HepG2 (cell line): ENCODE measurements at regions not wholly inside any gene's neighbourhood (a gene's known extent, or its start where the extent isn't known, plus 50 kb on each side); places are given as distances from the start of the nearest gene placed in this dataset.

ENCODE experiments used
- ATAC-seq: fragments of 200-7000 bp; cut with Tn5 transposase; 3 replicates; pipeline ENCODE4 v1.9.1; 2020; ENCODE audit warnings: mild to moderate bottlenecking, moderate library complexity
- BruUV-seq: library from RNA; stranded (reverse); fragments of 400-500 nt; replicated peaks from 2 replicates; lab custom pipeline; 2021; lab: Mats Ljungman, UMichigan
- CTCF ChIA-PET: fragments of 300-600 bp; formaldehyde crosslinking; extraction: SDS; loops from one replicate; lab custom pipeline; 2021; ENCODE audit warnings: low total read pairs, inconsistent platforms, low intra/inter-chr PET ratio; lab: Yijun Ruan, JAX
- POLR2A ChIA-PET: fragments of 350-600 bp; sonication (Branson Sonifier 250); formaldehyde crosslinking; loops from one replicate; lab custom pipeline; 2020; ENCODE audit warnings: antibody characterized with exemption, inconsistent platforms; lab: Yijun Ruan, JAX
- DNase-seq: peaks from one replicate; pipeline ENCODE4 v3.0.0-alpha.2; 2015; ENCODE audit warnings: low spot score
- FAIRE-seq: peaks from 3 replicates; lab custom pipeline; 2011; peaks lifted over from hg19 to GRCh38; lab: Jason Lieb, UNC
- H2AFZ ChIP-seq: one replicate; pipeline ENCODE4 v1.6.1; 2011; ENCODE audit warnings: low read length, inconsistent platforms
- H3K27ac ChIP-seq: fragments of 300-600 bp; 3 replicates; pipeline ENCODE4 v1.8.0; 2011; ENCODE audit warnings: mixed run types, mild to moderate bottlenecking, mixed read lengths, low read length, inconsistent platforms; ENCODE audit not compliant: insufficient read depth; ENCODE audit errors: extremely low read length
- H3K27me3 ChIP-seq, 2 experiments: fragments of 200-600 bp in 1 of 2; 2 replicates in 1 of 2; 3 replicates in 1 of 2; pipeline versions ENCODE4 v1.6.0 to v1.8.0; 2011; ENCODE audit warnings: low read length in 2 of 2, mild to moderate bottlenecking in 2 of 2, moderate library complexity in 2 of 2, inconsistent platforms in 1 of 2; ENCODE audit not compliant: insufficient read depth in 2 of 2, control insufficient read depth in 1 of 2
- H3K36me3 ChIP-seq, 2 experiments: fragments of 200-600 bp in 1 of 2; replicated peaks in 1 of 2; 2 replicates in 1 of 2; 3 replicates in 1 of 2; pipeline versions ENCODE4 v1.5.1 to v1.8.0; 2011; ENCODE audit warnings: low read length in 2 of 2, inconsistent platforms in 1 of 2; ENCODE audit not compliant: insufficient read depth in 2 of 2, control insufficient read depth in 1 of 2
- H3K4me1 ChIP-seq: 2 replicates; pipeline ENCODE4 v1.5.1; 2012; ENCODE audit warnings: low read length, inconsistent platforms; ENCODE audit not compliant: insufficient read depth
- H3K4me2 ChIP-seq: 2 replicates; pipeline ENCODE4 v1.6.0; 2011; ENCODE audit warnings: low read depth, low read length, inconsistent platforms
- H3K4me3 ChIP-seq, 3 experiments: fragments of 200-600 bp in 1 of 3; sonication (generic), shearing (Covaris generic) in 1 of 3; replicated peaks in 1 of 3; 2 replicates each; pipeline ENCODE4 v1.5.1; 2011 to 2016; ENCODE audit warnings: low read length in 3 of 3, inconsistent platforms in 2 of 3, low read depth in 2 of 3, mild to moderate bottlenecking in 2 of 3, control low read depth in 1 of 3, mixed read lengths in 1 of 3; ENCODE audit not compliant: insufficient read depth in 1 of 3
- H3K79me2 ChIP-seq: one replicate; pipeline ENCODE4 v1.6.1; 2011; ENCODE audit warnings: low read length, inconsistent platforms; ENCODE audit not compliant: insufficient read depth
- H3K9ac ChIP-seq: 2 replicates; pipeline ENCODE4 v1.6.0; 2011; ENCODE audit warnings: mild to moderate bottlenecking, low read depth, low read length, inconsistent platforms; ENCODE audit not compliant: insufficient read depth
- H3K9me3 ChIP-seq: 2 replicates; pipeline ENCODE4 v1.5.1; 2012; ENCODE audit warnings: mild to moderate bottlenecking, low read length
- H4K20me1 ChIP-seq: 2 replicates; pipeline ENCODE4 v1.6.0; 2011; ENCODE audit warnings: inconsistent platforms, mild to moderate bottlenecking, low read length, moderate library complexity; ENCODE audit not compliant: insufficient read depth
- GTF2F1 ChIP-seq: fragments of 150-350 bp; IDR thresholded peaks from 2 replicates; pipeline ENCODE4 v1.6.1; 2014; ENCODE audit warnings: low read length
- HNRNPUL1 ChIP-seq: fragments of 200-400 bp; formaldehyde crosslinking; IDR thresholded peaks from 2 replicates; pipeline ENCODE4 v1.6.1; 2017; ENCODE audit warnings: low read depth, mild to moderate bottlenecking, low read length, moderate library complexity
- MAF1 ChIP-seq: sonication (generic); formaldehyde crosslinking; IDR thresholded peaks from 2 replicates; pipeline ENCODE4 v1.5.0; 2020; ENCODE audit warnings: missing genetic modification reagents, borderline replicate concordance
- NKX3-1 ChIP-seq: sonication (generic); formaldehyde crosslinking; IDR thresholded peaks from 2 replicates; pipeline ENCODE4 v1.5.0; 2020; ENCODE audit warnings: missing genetic modification reagents
- NR2F6 ChIP-seq, 2 experiments: IDR thresholded peaks; 2 replicates each; pipeline ENCODE4 v1.6.1; 2016; ENCODE audit warnings: antibody characterized with exemption in 1 of 2, mild to moderate bottlenecking in 1 of 2
- POLR2AphosphoS2 ChIP-seq: IDR thresholded peaks from 2 replicates; pipeline ENCODE4 v1.6.1; 2011; ENCODE audit warnings: low read depth, low read length, improper control_type of control experiment
- POLR2G ChIP-seq: fragments of 200-400 bp; formaldehyde crosslinking; IDR thresholded peaks from 2 replicates; pipeline ENCODE4 v1.6.1; 2018; ENCODE audit warnings: mild to moderate bottlenecking, low read depth, low read length, moderate library complexity
- SIN3B ChIP-seq: fragments of 150-350 bp; IDR thresholded peaks from 2 replicates; pipeline ENCODE4 v1.6.1; 2014; ENCODE audit warnings: low read length
- ZNF546 ChIP-seq: sonication (generic); formaldehyde crosslinking; conservative IDR thresholded peaks from 2 replicates; pipeline ENCODE4 v1.8.1; 2023; ENCODE audit warnings: mild to moderate bottlenecking, missing genetic modification reagents
- ZNF773 ChIP-seq: sonication (generic); formaldehyde crosslinking; IDR thresholded peaks from 2 replicates; pipeline ENCODE4 v1.4.0; 2020; ENCODE audit warnings: missing genetic modification reagents, borderline replicate concordance
- WGBS: methylation state at CpG from one replicate; pipeline ENCODE4 v1.1.6; 2017; ENCODE audit warnings: low lambda C conversion rate; 5-methylcytosine and 5-hydroxymethylcytosine counted together
- in situ Hi-C: cut with HindIII; loops from 2 replicates; pipeline ENCODE4 v1.10.0; 2017; ENCODE audit warnings: low pct_unique_long_range_greater_than_20kb; ENCODE audit not compliant: extremely low pct_ligation_motif_present
- intact Hi-C: fragments of 100-400 bp; cut with micrococcal nuclease; formaldehyde crosslinking; loops from one replicate; pipeline ENCODE4 v1.10.0; 2022; ENCODE audit not compliant: unreplicated experiment
- TF ChIP-seq, protein P1 (sequence below): sonication (generic); formaldehyde crosslinking; IDR thresholded peaks from 2 replicates; pipeline ENCODE4 v1.4.0; 2020; ENCODE audit warnings: mild to moderate bottlenecking, missing genetic modification reagents
- TF ChIP-seq, protein P2 (sequence below): sonication (generic); formaldehyde crosslinking; IDR thresholded peaks from 2 replicates; pipeline ENCODE4 v1.4.0; 2020; ENCODE audit warnings: mild to moderate bottlenecking, low read depth, missing genetic modification reagents
- TF ChIP-seq, protein P3 (sequence below): sonication (generic); formaldehyde crosslinking; IDR thresholded peaks from 2 replicates; pipeline ENCODE4 v1.9.0; 2021; ENCODE audit warnings: mild to moderate bottlenecking, missing genetic modification reagents
- TF ChIP-seq, protein P4 (sequence below): sonication (generic); formaldehyde crosslinking; IDR thresholded peaks from 2 replicates; pipeline ENCODE4 v1.4.0; 2020; ENCODE audit warnings: missing genetic modification reagents, borderline replicate concordance

DNA sequence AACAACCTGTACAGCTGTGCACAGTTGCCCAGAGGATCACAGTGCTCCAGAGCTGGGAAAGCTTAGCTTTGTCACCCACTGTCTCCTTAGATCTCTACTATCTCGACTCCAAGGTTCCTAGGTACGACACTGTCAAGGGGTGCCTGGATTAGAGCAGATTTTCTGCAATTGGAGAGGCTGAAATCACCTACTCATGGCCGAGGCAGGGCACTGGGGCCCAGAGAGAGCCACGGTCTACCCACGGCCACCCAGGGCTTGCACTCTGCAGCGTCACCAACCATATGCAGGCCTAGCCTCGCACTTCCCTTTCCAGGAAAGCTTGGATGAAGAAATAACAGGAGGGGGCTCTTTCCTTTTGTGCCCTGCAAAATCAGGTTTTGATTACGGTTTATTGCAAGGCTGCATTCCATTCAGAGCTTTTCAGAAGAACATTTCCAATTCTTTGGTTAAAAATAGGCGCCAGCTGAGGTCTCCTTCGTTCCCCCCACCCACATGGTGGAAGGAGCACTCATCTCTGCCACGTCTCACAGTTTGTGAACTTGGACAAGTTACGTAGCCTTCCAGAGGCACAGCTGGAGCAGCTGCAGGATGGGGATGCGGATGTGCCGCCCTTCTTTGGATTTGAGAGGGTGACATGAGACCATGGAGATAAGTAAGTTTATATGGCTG lies 80.0 kb downstream of the IRX5 start:
- Histone ChIP-seq H3K4me2 (no peak overlapping the region), H3K4me1 (no peaks in the 10 kb centered on the region), H4K20me1 (no peaks in the 10 kb centered on the region), H3K27ac (no peak overlapping the region), H3K9me3 (no peaks in the 10 kb centered on the region), H3K9ac (no peak overlapping the region), H3K27me3 (peaks cover 3 to 6% of the 10 kb centered on the region in 2 experiments; a peak in 4 of 5 replicates), H3K36me3 (no peaks in the 10 kb centered on the region), H3K4me3 (no peak overlapping the region), H3K79me2 (no peaks in the 10 kb centered on the region), H2AFZ (no peak overlapping the region)
- BruUV-seq = no TSS peak
- CTCF ChIA-PET = no interaction called here
- WGBS = 29% methylated on average over 14 of the region's 14 CpGs
- no peak for DNase-seq
- POLR2A ChIA-PET = no interaction called here
- intact Hi-C loops (no loop called here), in situ Hi-C loops (no loop called here)
- FAIRE-seq = no peak
- ATAC-seq = no peak
- TF ChIP-seq POLR2AphosphoS2 (no peak), MAF1 (CRISPR knock-in tag) (no peak), POLR2G (no peak), ZNF773 (CRISPR knock-in tag) (no peak), SIN3B (no peak), ZNF546 (no peak), GTF2F1 (no peak), NKX3-1 (CRISPR knock-in tag) (no peak), HNRNPUL1 (no peak), NR2F6 (IDR thresholded peaks at IDR 0.05) (no peak), NR2F6 (CRISPR knock-in tag; IDR thresholded peaks at IDR 0.05) (no peak)
- TF ChIP-seq, protein P1, sequence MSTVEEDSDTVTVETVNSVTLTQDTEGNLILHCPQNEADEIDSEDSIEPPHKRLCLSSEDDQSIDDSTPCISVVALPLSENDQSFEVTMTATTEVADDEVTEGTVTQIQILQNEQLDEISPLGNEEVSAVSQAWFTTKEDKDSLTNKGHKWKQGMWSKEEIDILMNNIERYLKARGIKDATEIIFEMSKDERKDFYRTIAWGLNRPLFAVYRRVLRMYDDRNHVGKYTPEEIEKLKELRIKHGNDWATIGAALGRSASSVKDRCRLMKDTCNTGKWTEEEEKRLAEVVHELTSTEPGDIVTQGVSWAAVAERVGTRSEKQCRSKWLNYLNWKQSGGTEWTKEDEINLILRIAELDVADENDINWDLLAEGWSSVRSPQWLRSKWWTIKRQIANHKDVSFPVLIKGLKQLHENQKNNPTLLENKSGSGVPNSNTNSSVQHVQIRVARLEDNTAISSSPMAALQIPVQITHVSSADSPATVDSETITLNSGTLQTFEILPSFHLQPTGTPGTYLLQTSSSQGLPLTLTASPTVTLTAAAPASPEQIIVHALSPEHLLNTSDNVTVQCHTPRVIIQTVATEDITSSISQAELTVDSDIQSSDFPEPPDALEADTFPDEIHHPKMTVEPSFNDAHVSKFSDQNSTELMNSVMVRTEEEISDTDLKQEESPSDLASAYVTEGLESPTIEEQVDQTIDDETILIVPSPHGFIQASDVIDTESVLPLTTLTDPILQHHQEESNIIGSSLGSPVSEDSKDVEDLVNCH (CRISPR knock-in tag) = no peak
- TF ChIP-seq, protein P2, sequence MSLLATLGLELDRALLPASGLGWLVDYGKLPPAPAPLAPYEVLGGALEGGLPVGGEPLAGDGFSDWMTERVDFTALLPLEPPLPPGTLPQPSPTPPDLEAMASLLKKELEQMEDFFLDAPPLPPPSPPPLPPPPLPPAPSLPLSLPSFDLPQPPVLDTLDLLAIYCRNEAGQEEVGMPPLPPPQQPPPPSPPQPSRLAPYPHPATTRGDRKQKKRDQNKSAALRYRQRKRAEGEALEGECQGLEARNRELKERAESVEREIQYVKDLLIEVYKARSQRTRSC (CRISPR knock-in tag) = no peak
- TF ChIP-seq, protein P3, sequence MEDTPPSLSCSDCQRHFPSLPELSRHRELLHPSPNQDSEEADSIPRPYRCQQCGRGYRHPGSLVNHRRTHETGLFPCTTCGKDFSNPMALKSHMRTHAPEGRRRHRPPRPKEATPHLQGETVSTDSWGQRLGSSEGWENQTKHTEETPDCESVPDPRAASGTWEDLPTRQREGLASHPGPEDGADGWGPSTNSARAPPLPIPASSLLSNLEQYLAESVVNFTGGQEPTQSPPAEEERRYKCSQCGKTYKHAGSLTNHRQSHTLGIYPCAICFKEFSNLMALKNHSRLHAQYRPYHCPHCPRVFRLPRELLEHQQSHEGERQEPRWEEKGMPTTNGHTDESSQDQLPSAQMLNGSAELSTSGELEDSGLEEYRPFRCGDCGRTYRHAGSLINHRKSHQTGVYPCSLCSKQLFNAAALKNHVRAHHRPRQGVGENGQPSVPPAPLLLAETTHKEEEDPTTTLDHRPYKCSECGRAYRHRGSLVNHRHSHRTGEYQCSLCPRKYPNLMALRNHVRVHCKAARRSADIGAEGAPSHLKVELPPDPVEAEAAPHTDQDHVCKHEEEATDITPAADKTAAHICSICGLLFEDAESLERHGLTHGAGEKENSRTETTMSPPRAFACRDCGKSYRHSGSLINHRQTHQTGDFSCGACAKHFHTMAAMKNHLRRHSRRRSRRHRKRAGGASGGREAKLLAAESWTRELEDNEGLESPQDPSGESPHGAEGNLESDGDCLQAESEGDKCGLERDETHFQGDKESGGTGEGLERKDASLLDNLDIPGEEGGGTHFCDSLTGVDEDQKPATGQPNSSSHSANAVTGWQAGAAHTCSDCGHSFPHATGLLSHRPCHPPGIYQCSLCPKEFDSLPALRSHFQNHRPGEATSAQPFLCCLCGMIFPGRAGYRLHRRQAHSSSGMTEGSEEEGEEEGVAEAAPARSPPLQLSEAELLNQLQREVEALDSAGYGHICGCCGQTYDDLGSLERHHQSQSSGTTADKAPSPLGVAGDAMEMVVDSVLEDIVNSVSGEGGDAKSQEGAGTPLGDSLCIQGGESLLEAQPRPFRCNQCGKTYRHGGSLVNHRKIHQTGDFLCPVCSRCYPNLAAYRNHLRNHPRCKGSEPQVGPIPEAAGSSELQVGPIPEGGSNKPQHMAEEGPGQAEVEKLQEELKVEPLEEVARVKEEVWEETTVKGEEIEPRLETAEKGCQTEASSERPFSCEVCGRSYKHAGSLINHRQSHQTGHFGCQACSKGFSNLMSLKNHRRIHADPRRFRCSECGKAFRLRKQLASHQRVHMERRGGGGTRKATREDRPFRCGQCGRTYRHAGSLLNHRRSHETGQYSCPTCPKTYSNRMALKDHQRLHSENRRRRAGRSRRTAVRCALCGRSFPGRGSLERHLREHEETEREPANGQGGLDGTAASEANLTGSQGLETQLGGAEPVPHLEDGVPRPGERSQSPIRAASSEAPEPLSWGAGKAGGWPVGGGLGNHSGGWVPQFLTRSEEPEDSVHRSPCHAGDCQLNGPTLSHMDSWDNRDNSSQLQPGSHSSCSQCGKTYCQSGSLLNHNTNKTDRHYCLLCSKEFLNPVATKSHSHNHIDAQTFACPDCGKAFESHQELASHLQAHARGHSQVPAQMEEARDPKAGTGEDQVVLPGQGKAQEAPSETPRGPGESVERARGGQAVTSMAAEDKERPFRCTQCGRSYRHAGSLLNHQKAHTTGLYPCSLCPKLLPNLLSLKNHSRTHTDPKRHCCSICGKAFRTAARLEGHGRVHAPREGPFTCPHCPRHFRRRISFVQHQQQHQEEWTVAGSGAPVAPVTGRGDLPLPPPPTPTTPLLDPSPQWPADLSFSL = no peak
- TF ChIP-seq, protein P4, sequence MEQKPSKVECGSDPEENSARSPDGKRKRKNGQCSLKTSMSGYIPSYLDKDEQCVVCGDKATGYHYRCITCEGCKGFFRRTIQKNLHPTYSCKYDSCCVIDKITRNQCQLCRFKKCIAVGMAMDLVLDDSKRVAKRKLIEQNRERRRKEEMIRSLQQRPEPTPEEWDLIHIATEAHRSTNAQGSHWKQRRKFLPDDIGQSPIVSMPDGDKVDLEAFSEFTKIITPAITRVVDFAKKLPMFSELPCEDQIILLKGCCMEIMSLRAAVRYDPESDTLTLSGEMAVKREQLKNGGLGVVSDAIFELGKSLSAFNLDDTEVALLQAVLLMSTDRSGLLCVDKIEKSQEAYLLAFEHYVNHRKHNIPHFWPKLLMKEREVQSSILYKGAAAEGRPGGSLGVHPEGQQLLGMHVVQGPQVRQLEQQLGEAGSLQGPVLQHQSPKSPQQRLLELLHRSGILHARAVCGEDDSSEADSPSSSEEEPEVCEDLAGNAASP = no peak
